ENCODE measurements at regions not wholly inside any gene's neighbourhood (a gene's known extent, or its start where the extent isn't known, plus 50 kb on each side); places are given as distances from the start of the nearest gene placed in this dataset.
A peak's percentile ranks its signal among the peaks of the same experiment; 100 is the strongest.

DNA sequence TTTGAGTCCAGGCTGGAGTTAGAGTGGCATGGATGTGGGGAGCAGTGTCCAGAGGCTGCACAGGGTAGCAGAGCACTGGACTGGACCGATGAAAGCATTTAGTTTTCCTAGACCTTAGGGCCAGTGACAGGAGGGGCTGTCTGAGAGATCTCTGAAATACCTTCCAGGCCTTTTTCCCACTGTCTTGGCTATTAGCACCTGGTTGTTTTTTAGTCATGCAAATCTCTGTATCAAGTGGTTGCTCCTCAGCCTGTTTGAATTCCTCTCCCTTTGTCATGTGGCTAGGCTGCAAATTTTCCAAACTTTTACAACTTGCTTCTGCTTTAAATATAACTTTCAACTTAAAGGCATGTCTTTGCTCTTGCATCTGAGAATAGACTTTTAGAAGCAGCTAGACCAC is 504.3 kb upstream of the VSTM2A start:
- Mint-ChIP-seq H3K4me3 (no peak overlapping the region), H3K9me3 (peaks cover 0 to 11% (median 4%) of the 10 kb centered on the region in 7 donors), H3K27ac (peak overlapping the region in 1 of 7 donors; percentile 25), H3K36me3 (no peaks in the 10 kb centered on the region), H3K27me3 (ENCODE audit: low read depth in 3 of 3) (no peaks in the 10 kb centered on the region), H3K4me1 (no peaks in the 10 kb centered on the region)
- H3K9ac ChIP-seq (ENCODE audit: insufficient read depth, low read length, poor library complexity, severe bottlenecking) = no peak overlapping the region
- intact Hi-C loops (cut with micrococcal nuclease) = no loop called here
- H3K27ac ChIP-seq (ENCODE audit: low read depth in 1 of 2, low read length in 2 of 2) = no peak overlapping the region
- no peaks in the 10 kb centered on the region for H3K4me1 ChIP-seq (ENCODE audit: control insufficient read depth in 1 of 2, insufficient read depth in 2 of 2, low read length in 2 of 2)
- no peak for DNase-seq
- H2AFZ ChIP-seq (ENCODE audit: insufficient read depth, low read depth, low read length, poor library complexity, severe bottlenecking) = no peak overlapping the region
- no peak overlapping the region for H3K4me3 ChIP-seq (replicated peaks in 1 of 3; ENCODE audit: low read depth in 2 of 3, low read length in 3 of 3)
- no peak overlapping the region for H3K4me2 ChIP-seq (replicated peaks; ENCODE audit: extremely low read depth, low read length, poor library complexity, severe bottlenecking)
- H3K9me3 ChIP-seq (replicated peaks in 1 of 2; ENCODE audit: control insufficient read depth in 1 of 2, insufficient read depth in 1 of 2, low read length in 2 of 2) = peaks cover 11 to 12% of the 10 kb centered on the region in 2 donors
- no peaks in the 10 kb centered on the region for H3K27me3 ChIP-seq (ENCODE audit: control insufficient read depth in 2 of 2, insufficient read depth in 2 of 2, low read length in 2 of 2)
- TF ChIP-seq CTCF (IDR thresholded peaks at IDR 0.05) = no peak
- no peaks in the 10 kb centered on the region for H3K36me3 ChIP-seq (replicated peaks in 1 of 2; ENCODE audit: control insufficient read depth in 1 of 2, insufficient read depth in 2 of 2, low read length in 2 of 2)
- WGBS (ENCODE audit: insufficient coverage) = 40% methylated on average over 1 of the region's 1 CpG
- H3K79me2 ChIP-seq (ENCODE audit: insufficient read depth, low read length) = no peaks in the 10 kb centered on the region
- no peaks in the 10 kb centered on the region for H4K20me1 ChIP-seq (ENCODE audit: insufficient read depth, low read length)

DNA sequence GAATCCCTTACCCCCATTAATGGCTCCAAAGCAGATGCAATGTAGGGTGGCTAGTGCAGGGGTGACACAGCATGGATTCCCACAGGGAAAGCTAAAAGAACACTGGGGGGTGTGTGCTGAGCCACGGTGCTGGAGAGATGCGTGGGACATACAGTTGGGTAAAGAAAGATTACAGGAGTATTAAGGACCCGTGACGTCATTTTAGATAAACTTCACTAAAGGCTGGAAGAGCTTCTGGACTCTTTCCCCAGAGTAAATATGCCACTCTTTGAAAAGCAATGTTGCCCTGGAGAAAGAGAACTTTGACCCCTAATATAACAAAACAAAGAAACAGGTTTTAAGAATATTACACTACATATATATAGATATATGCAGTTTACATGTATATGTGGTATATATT is 481.5 kb upstream of the VSTM2A start:
- H2AFZ ChIP-seq (ENCODE audit: insufficient read depth, low read depth, low read length, poor library complexity, severe bottlenecking) = no peak overlapping the region
- H3K4me1 Mint-ChIP-seq = no peaks in the 10 kb centered on the region
- no peaks in the 10 kb centered on the region for H3K27me3 Mint-ChIP-seq (ENCODE audit: low read depth in 3 of 3)
- H3K9me3 Mint-ChIP-seq = peaks cover 0 to 4% (median 0%) of the 10 kb centered on the region in 7 donors
- no CpG with 5 or more reads among the region's 4 CpGs for WGBS (ENCODE audit: insufficient coverage)
- H3K27me3 ChIP-seq (ENCODE audit: control insufficient read depth in 2 of 2, insufficient read depth in 2 of 2, low read length in 2 of 2) = no peaks in the 10 kb centered on the region
- intact Hi-C loops (cut with micrococcal nuclease) = no loop called here
- no peak for DNase-seq
- H3K4me2 ChIP-seq (replicated peaks; ENCODE audit: extremely low read depth, low read length, poor library complexity, severe bottlenecking) = no peak overlapping the region
- no peak for TF ChIP-seq CTCF (IDR thresholded peaks at IDR 0.05)
- no peak overlapping the region for H3K4me3 Mint-ChIP-seq
- H3K79me2 ChIP-seq (ENCODE audit: insufficient read depth, low read length) = no peaks in the 10 kb centered on the region
- H3K27ac Mint-ChIP-seq = no peak overlapping the region
- no peaks in the 10 kb centered on the region for H4K20me1 ChIP-seq (ENCODE audit: insufficient read depth, low read length)
- no peaks in the 10 kb centered on the region for H3K36me3 Mint-ChIP-seq
- H3K36me3 ChIP-seq (replicated peaks in 1 of 2; ENCODE audit: control insufficient read depth in 1 of 2, insufficient read depth in 2 of 2, low read length in 2 of 2) = no peaks in the 10 kb centered on the region
- H3K9me3 ChIP-seq (replicated peaks in 1 of 2; ENCODE audit: control insufficient read depth in 1 of 2, insufficient read depth in 1 of 2, low read length in 2 of 2) = peaks cover 3 to 9% of the 10 kb centered on the region in 2 donors
- no peak overlapping the region for H3K4me3 ChIP-seq (replicated peaks in 1 of 3; ENCODE audit: low read depth in 2 of 3, low read length in 3 of 3)
- H3K27ac ChIP-seq (ENCODE audit: low read depth in 1 of 2, low read length in 2 of 2) = no peak overlapping the region
- H3K9ac ChIP-seq (ENCODE audit: insufficient read depth, low read length, poor library complexity, severe bottlenecking) = no peak overlapping the region
- no peaks in the 10 kb centered on the region for H3K4me1 ChIP-seq (ENCODE audit: control insufficient read depth in 1 of 2, insufficient read depth in 2 of 2, low read length in 2 of 2)

Data from CD14-positive monocyte (primary cell).